H9 (cell line): ENCODE measurements at regions not wholly inside any gene's neighbourhood (a gene's known extent, or its start where the extent isn't known, plus 50 kb on each side); places are given as distances from the start of the nearest gene placed in this dataset.

ENCODE experiments used
- DNase-seq: peaks from one replicate; pipeline ENCODE4 v3.0.0-alpha.2; 2017
- H2AFZ ChIP-seq: one replicate; pipeline ENCODE4 v1.6.1; 2013; ENCODE audit warnings: mild to moderate bottlenecking, low read length, control low read depth, moderate library complexity
- H2AK5ac ChIP-seq: 2 replicates; pipeline ENCODE4 v1.6.1; 2013; ENCODE audit warnings: low read length, control low read depth, mixed read lengths; ENCODE audit not compliant: insufficient read length
- H2BK120ac ChIP-seq: one replicate; pipeline ENCODE4 v1.6.1; 2013; ENCODE audit warnings: low read depth, mild to moderate bottlenecking, low read length, control low read depth, inconsistent platforms; ENCODE audit not compliant: poor library complexity, severe bottlenecking
- H2BK12ac ChIP-seq: 2 replicates; pipeline ENCODE4 v1.6.1; 2013; ENCODE audit warnings: low read length, control low read depth, mixed read lengths, low read depth; ENCODE audit not compliant: insufficient read length
- H2BK15ac ChIP-seq: 2 replicates; pipeline ENCODE4 v1.6.1; 2013; ENCODE audit warnings: low read depth, low read length, control low read depth
- H2BK20ac ChIP-seq: one replicate; pipeline ENCODE4 v1.6.1; 2013; ENCODE audit warnings: low read depth, mild to moderate bottlenecking, low read length, control low read depth, inconsistent platforms; ENCODE audit not compliant: poor library complexity, severe bottlenecking
- H2BK5ac ChIP-seq: 2 replicates; pipeline ENCODE4 v1.6.1; 2013; ENCODE audit warnings: low read length, control low read depth, mixed read lengths; ENCODE audit not compliant: insufficient read length
- H3K14ac ChIP-seq: 2 replicates; pipeline ENCODE4 v1.6.1; 2013; ENCODE audit warnings: low read length, control low read depth; ENCODE audit not compliant: insufficient read depth
- H3K18ac ChIP-seq: 2 replicates; pipeline ENCODE4 v1.6.1; 2013; ENCODE audit warnings: low read depth, mild to moderate bottlenecking, mixed read lengths, low read length, control low read depth; ENCODE audit not compliant: insufficient read length
- H3K23ac ChIP-seq: 2 replicates; pipeline ENCODE4 v1.6.1; 2013; ENCODE audit warnings: low read length, control low read depth, mixed read lengths, low read depth; ENCODE audit not compliant: insufficient read length
- H3K23me2 ChIP-seq: 2 replicates; pipeline ENCODE4 v1.6.1; 2013; ENCODE audit warnings: low read depth, mild to moderate bottlenecking, mixed read lengths, low read length, control low read depth; ENCODE audit not compliant: insufficient read length, poor library complexity, severe bottlenecking
- H3K27ac ChIP-seq: 2 replicates; pipeline ENCODE4 v1.5.1; 2013; ENCODE audit warnings: low read length, control low read depth, mixed read lengths, low read depth; ENCODE audit not compliant: insufficient read length
- H3K27me3 ChIP-seq: 2 replicates; pipeline ENCODE4 v1.6.1; 2013; ENCODE audit warnings: low read length, control low read depth, inconsistent platforms; ENCODE audit not compliant: insufficient read depth
- H3K4ac ChIP-seq: 2 replicates; pipeline ENCODE4 v1.6.1; 2013; ENCODE audit warnings: low read depth, mild to moderate bottlenecking, control low read depth, inconsistent platforms, low read length, moderate library complexity
- H3K4me1 ChIP-seq: 2 replicates; pipeline ENCODE4 v1.6.1; 2013; ENCODE audit warnings: low read length, control low read depth, inconsistent platforms; ENCODE audit not compliant: insufficient read depth
- H3K4me2 ChIP-seq: 2 replicates; pipeline ENCODE4 v1.6.1; 2013; ENCODE audit warnings: low read length, control low read depth, mixed read lengths; ENCODE audit not compliant: insufficient read length, insufficient read depth
- H3K56ac ChIP-seq: 2 replicates; pipeline ENCODE4 v1.6.1; 2013; ENCODE audit warnings: low read depth, mild to moderate bottlenecking, mixed read lengths, low read length, control low read depth; ENCODE audit not compliant: insufficient read length
- H3K79me1 ChIP-seq: 2 replicates; pipeline ENCODE4 v1.6.1; 2013; ENCODE audit warnings: low read depth, mild to moderate bottlenecking, moderate library complexity, low read length, control low read depth, inconsistent platforms; ENCODE audit not compliant: insufficient read depth, poor library complexity, severe bottlenecking
- H3K79me2 ChIP-seq: 2 replicates; pipeline ENCODE4 v1.6.1; 2013; ENCODE audit warnings: low read length, control low read depth, inconsistent platforms; ENCODE audit not compliant: insufficient read depth
- H3K9ac ChIP-seq: 2 replicates; pipeline ENCODE4 v1.6.1; 2013; ENCODE audit warnings: low read length, control low read depth, mixed read lengths; ENCODE audit not compliant: insufficient read length; ENCODE audit errors: extremely low read depth
- H3K9me3 ChIP-seq: one replicate; pipeline ENCODE4 v1.6.1; 2013; ENCODE audit warnings: low read depth, low read length, inconsistent platforms; ENCODE audit not compliant: control insufficient read depth
- H3T11ph ChIP-seq: one replicate; pipeline ENCODE4 v1.6.1; 2013; ENCODE audit warnings: mild to moderate bottlenecking, low read length, control low read depth, inconsistent platforms
- H4K20me1 ChIP-seq: one replicate; pipeline ENCODE4 v1.6.1; 2013; ENCODE audit not compliant: control insufficient read depth, insufficient read length, insufficient read depth
- H4K5ac ChIP-seq: 2 replicates; pipeline ENCODE4 v1.6.1; 2013; ENCODE audit warnings: low read depth, mild to moderate bottlenecking, mixed read lengths, low read length, control low read depth; ENCODE audit not compliant: insufficient read length
- H4K8ac ChIP-seq: replicated peaks from 2 replicates; pipeline ENCODE4 v1.6.1; 2013; ENCODE audit warnings: low read length, control low read depth, mixed read lengths, low read depth; ENCODE audit not compliant: insufficient read length
- H4K91ac ChIP-seq: 2 replicates; pipeline ENCODE4 v1.6.1; 2013; ENCODE audit warnings: low read depth, mild to moderate bottlenecking, moderate library complexity, mixed read lengths, low read length, control low read depth; ENCODE audit not compliant: insufficient read length
- H3K27ac Mint-ChIP-seq, 3 experiments: 2 replicates in 2 of 3; 3 replicates in 1 of 3; pipeline ENCODE4 v1.8.0; 2020 to 2021; ENCODE audit warnings: mixed read lengths in 3 of 3, mild to moderate bottlenecking in 1 of 3, moderate library complexity in 1 of 3
- H3K27me3 Mint-ChIP-seq: 2 replicates; pipeline ENCODE4 v1.8.0; 2021; ENCODE audit warnings: low read depth, mild to moderate bottlenecking, moderate library complexity, mixed read lengths
- H3K36me3 Mint-ChIP-seq, 3 experiments: 2 replicates in 2 of 3; 3 replicates in 1 of 3; pipeline ENCODE4 v1.8.0; 2020 to 2021; ENCODE audit warnings: low read depth in 3 of 3, mixed read lengths in 3 of 3; ENCODE audit not compliant: insufficient read depth in 1 of 3
- H3K4me1 Mint-ChIP-seq, 2 experiments: 2 replicates each; pipeline ENCODE4 v1.8.0; 2020; ENCODE audit warnings: mixed read lengths in 2 of 2
- H3K4me3 Mint-ChIP-seq, 2 experiments: 2 replicates in 1 of 2; 3 replicates in 1 of 2; pipeline ENCODE4 v1.8.0; 2020 to 2021; ENCODE audit warnings: mild to moderate bottlenecking in 2 of 2, mixed read lengths in 2 of 2, moderate library complexity in 1 of 2
- H3K9me3 Mint-ChIP-seq, 2 experiments: 2 replicates in 1 of 2; 3 replicates in 1 of 2; pipeline ENCODE4 v1.8.0; 2020; ENCODE audit warnings: mild to moderate bottlenecking in 2 of 2, mixed read lengths in 2 of 2, moderate library complexity in 1 of 2
- WGBS: extraction: QIAGEN DNeasy Blood & Tissue Kit; methylation state at CpG from one replicate; pipeline ENCODE4 v1.1.7; 2013; ENCODE audit warnings: missing lambda C conversion rate, low lambda C conversion rate, mixed read lengths; ENCODE audit not compliant: insufficient read length; ENCODE audit errors: extremely low coverage; 5-methylcytosine and 5-hydroxymethylcytosine counted together
- TF ChIP-seq, protein P1 (sequence below): fragments of 200-600 bp; sonication (generic); conservative IDR thresholded peaks from 3 replicates; pipeline ENCODE4 v1.8.0; 2021; ENCODE audit warnings: antibody characterized with exemption, mild to moderate bottlenecking

DNA sequence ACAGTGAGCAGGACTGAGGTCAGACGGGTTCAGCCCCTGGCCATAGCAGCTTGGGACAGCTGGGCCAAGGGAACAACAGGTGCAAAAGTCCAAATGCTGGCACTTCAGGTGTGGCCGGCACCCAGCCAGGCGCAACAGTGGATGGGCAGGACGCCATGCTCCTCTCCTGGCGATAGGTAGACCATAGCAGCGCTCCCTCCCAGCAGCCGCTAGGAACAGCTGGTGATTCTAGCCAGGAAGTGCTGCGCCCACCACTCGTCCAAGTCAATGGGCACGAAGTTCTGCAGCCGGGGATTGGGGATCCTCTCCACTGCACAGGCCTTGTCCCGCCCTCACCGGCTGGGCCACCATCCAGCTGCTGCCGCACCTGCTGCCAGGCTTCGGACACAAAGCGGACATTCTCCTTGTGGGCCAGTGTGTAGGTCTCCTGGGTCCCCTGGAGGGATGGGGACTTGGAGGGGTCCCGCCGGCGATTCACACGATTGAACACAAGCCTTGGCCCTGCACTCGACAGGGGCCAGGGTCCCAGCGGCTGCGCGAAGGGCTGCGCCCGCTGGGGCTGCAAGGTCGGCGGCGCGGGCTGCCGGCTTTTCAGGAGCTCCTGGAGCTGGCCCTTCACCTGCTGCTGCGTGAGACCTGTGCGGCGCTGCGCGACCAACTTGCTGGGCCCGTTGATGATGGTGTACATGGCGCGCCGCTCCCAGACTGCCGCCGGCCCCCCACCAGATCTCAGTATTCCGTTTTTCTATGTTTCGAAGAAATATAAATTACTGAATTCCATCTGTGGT, 227.5 kb upstream of the STK26 start:
- H3K79me1 ChIP-seq = no peaks in the 10 kb centered on the region
- H3K79me2 ChIP-seq = no peaks in the 10 kb centered on the region
- H2BK5ac ChIP-seq = no peak overlapping the region
- H4K8ac ChIP-seq = no peak overlapping the region
- H3K9me3 Mint-ChIP-seq = no peaks in the 10 kb centered on the region; a peak in 2 of 5 replicates
- H4K5ac ChIP-seq = no peak overlapping the region
- H3K4me2 ChIP-seq = no peak overlapping the region
- H2BK120ac ChIP-seq = no peak overlapping the region
- no peaks in the 10 kb centered on the region for H3K23me2 ChIP-seq
- no peaks in the 10 kb centered on the region for H4K20me1 ChIP-seq
- H3K27me3 Mint-ChIP-seq = no peaks in the 10 kb centered on the region
- H3K4me3 Mint-ChIP-seq = no peak overlapping the region
- H2BK20ac ChIP-seq = no peak overlapping the region
- H3K9ac ChIP-seq = no peak overlapping the region
- no peaks in the 10 kb centered on the region for H3K9me3 ChIP-seq
- H3K4me1 ChIP-seq = no peaks in the 10 kb centered on the region
- no peak overlapping the region for H2AFZ ChIP-seq
- TF ChIP-seq, protein P1, sequence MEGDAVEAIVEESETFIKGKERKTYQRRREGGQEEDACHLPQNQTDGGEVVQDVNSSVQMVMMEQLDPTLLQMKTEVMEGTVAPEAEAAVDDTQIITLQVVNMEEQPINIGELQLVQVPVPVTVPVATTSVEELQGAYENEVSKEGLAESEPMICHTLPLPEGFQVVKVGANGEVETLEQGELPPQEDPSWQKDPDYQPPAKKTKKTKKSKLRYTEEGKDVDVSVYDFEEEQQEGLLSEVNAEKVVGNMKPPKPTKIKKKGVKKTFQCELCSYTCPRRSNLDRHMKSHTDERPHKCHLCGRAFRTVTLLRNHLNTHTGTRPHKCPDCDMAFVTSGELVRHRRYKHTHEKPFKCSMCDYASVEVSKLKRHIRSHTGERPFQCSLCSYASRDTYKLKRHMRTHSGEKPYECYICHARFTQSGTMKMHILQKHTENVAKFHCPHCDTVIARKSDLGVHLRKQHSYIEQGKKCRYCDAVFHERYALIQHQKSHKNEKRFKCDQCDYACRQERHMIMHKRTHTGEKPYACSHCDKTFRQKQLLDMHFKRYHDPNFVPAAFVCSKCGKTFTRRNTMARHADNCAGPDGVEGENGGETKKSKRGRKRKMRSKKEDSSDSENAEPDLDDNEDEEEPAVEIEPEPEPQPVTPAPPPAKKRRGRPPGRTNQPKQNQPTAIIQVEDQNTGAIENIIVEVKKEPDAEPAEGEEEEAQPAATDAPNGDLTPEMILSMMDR = no peak
- no peak overlapping the region for H2BK15ac ChIP-seq
- no peak overlapping the region for H3T11ph ChIP-seq
- no CpG with 5 or more reads among the region's 44 CpGs for WGBS
- H2AK5ac ChIP-seq = no peak overlapping the region
- no peak for DNase-seq
- no peak overlapping the region for H2BK12ac ChIP-seq
- no peak overlapping the region for H3K4ac ChIP-seq
- H3K56ac ChIP-seq = no peak overlapping the region
- no peak overlapping the region for H3K18ac ChIP-seq
- H3K14ac ChIP-seq = no peak overlapping the region
- no peak overlapping the region for H4K91ac ChIP-seq
- no peaks in the 10 kb centered on the region for H3K27me3 ChIP-seq
- H3K23ac ChIP-seq = no peak overlapping the region
- no peak overlapping the region for H3K27ac ChIP-seq
- peaks cover 63 to 69% (median 66%) of the 10 kb centered on the region in 3 experiments for H3K36me3 Mint-ChIP-seq
- H3K27ac Mint-ChIP-seq = no peak overlapping the region
- no peaks in the 10 kb centered on the region for H3K4me1 Mint-ChIP-seq
